Gastroesophageal sphincter (tissue), 3 donors: ENCODE measurements at regions not wholly inside any gene's neighbourhood (a gene's known extent, or its start where the extent isn't known, plus 50 kb on each side); places are given as distances from the start of the nearest gene placed in this dataset.

ENCODE experiments used
- CTCF ChIP-seq, 4 experiments: fragments of 200-600 bp in 2 of 4; fragments of 450-650 bp in 2 of 4; sonication (generic) in 1 of 4; IDR thresholded peaks; one replicate each; pipeline ENCODE4 v1.5.1; 2017 to 2019; ENCODE audit warnings: antibody characterized with exemption in 4 of 4, mild to moderate bottlenecking in 2 of 4, moderate library complexity in 2 of 4
- EP300 ChIP-seq: sonication (generic); formaldehyde crosslinking; IDR thresholded peaks from one replicate; pipeline ENCODE4 v1.6.1; 2017; ENCODE audit warnings: antibody characterized with exemption, mild to moderate bottlenecking
- POLR2A ChIP-seq, 2 donors: fragments of 450-650 bp; IDR thresholded peaks; one replicate each; pipeline ENCODE4 v1.6.1; 2017; ENCODE audit warnings: antibody characterized with exemption in 2 of 2, mild to moderate bottlenecking in 2 of 2, moderate library complexity in 1 of 2

- TF ChIP-seq CTCF (IDR thresholded peaks at IDR 0.05) (no peak), POLR2A (IDR thresholded peaks at IDR 0.05) (no peak), EP300 (no peak)
Measured at GRCh38 chr6:27130668-27131428, 116.7 kb upstream of the PRSS16 start.
